Vagina (tissue), 2 donors: ENCODE measurements at regions not wholly inside any gene's neighbourhood (a gene's known extent, or its start where the extent isn't known, plus 50 kb on each side); places are given as distances from the start of the nearest gene placed in this dataset.

ENCODE experiments used
- CTCF ChIP-seq, 3 experiments: fragments of 450-650 bp in 2 of 3; fragments of 200-600 bp in 1 of 3; sonication (generic) in 1 of 3; IDR thresholded peaks; one replicate each; pipeline ENCODE4 v1.5.1; 2017 to 2019; ENCODE audit warnings: antibody characterized with exemption in 3 of 3, mild to moderate bottlenecking in 2 of 3, moderate library complexity in 2 of 3
- POLR2A ChIP-seq, 2 donors: fragments of 450-650 bp; IDR thresholded peaks; one replicate each; pipeline ENCODE4 v1.6.1; 2017; ENCODE audit warnings: antibody characterized with exemption in 2 of 2, mild to moderate bottlenecking in 2 of 2, moderate library complexity in 2 of 2

- TF ChIP-seq CTCF (IDR thresholded peaks at IDR 0.05) (no peak), POLR2A (IDR thresholded peaks at IDR 0.05) (no peak)
These were observed 321.8 kb downstream of the BMP4 start for GRCh38 chr14:53634793-53635192.
